ENCODE measurements at regions not wholly inside any gene's neighbourhood (a gene's known extent, or its start where the extent isn't known, plus 50 kb on each side); places are given as distances from the start of the nearest gene placed in this dataset.
"Not testable (repeated sequence)": the region's sequence is repeated elsewhere in the genome, so short reads cannot be mapped to it uniquely, and the experiment has no call there.

DNA sequence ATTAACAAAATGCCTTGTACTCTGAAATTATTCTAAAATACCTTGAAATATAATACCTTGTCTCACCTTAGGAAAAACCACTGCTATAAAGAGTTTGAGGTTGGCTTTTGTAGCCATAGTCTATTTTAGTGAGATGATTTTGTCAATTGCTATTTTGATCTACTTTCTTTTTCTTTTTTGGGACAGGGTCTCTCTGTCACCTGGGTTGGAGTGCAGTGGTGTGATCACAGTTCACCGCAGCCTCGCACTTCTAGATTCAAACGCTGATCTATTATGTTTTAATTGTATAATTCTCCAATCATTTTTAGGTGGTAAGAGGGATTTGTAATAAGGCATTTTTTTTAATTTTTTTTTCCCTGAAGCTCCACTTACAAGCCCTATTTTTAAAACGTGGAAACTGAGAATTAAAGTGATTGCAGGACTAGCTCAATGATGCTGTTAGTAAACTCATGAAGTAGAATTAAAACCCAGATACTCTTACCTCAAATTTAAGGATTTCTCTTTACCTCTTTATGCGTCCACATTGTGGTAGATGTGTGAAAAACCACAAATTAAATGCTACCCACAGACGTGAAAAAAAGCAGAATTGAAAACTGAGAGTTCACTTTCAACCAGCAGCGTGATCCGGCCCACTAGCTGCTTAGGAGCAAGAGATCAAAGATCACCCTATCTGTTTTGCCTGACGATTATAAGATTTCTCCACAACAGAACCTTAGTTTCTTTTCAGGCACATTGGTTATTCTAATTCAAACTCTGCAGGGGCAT, 384.2 kb downstream of the CGGBP1 start:
- Mint-ChIP-seq H3K9me3 (no peaks in the 10 kb centered on the region), H3K4me1 (ENCODE audit: low read depth) (no peaks in the 10 kb centered on the region), H3K27me3 (no peaks in the 10 kb centered on the region), H3K27ac (no peak overlapping the region), H3K36me3 (ENCODE audit: low read depth) (no peaks in the 10 kb centered on the region), H3K4me3 (no peak overlapping the region)
- intact Hi-C loops (cut with DNase I, micrococcal nuclease), result no loop called here
- H3K27ac ChIP-seq (ENCODE audit: low read depth in 1 of 2, low read length in 2 of 2), result no peak overlapping the region
- no peak for TF ChIP-seq CTCF (IDR thresholded peaks at IDR 0.05)
- H3K27me3 ChIP-seq (ENCODE audit: control insufficient read depth in 1 of 2, insufficient read depth in 2 of 2, low read length in 2 of 2), result no peaks in the 10 kb centered on the region
- no peaks in the 10 kb centered on the region for H3K4me1 ChIP-seq (ENCODE audit: insufficient read depth, low read length)
- no peak overlapping the region for H3K4me3 ChIP-seq (ENCODE audit: low read length)
- ChIA-PET POLR2A (no interaction called here), CTCF (no interaction called here)
- peaks cover 0 to 5% of the 10 kb centered on the region in 2 experiments for H3K9me3 ChIP-seq (ENCODE audit: control insufficient read depth in 1 of 2, insufficient read depth in 1 of 2, low read length in 2 of 2)
- no peaks in the 10 kb centered on the region for H3K36me3 ChIP-seq (ENCODE audit: insufficient read depth, low read length)
- ATAC-seq (ENCODE audit: poor library complexity) (no peak), DNase-seq (peak in 2 of 14 experiments; percentile 0 to 1)

GRCh38 chr3:87673132-87673531, 385.7 kb downstream of the CGGBP1 start:
- H3K27me3 ChIP-seq (ENCODE audit: control insufficient read depth in 1 of 2, insufficient read depth in 2 of 2, low read length in 2 of 2), result no peaks in the 10 kb centered on the region
- no peaks in the 10 kb centered on the region for H3K36me3 Mint-ChIP-seq (ENCODE audit: low read depth)
- H3K27ac ChIP-seq (ENCODE audit: low read depth in 1 of 2, low read length in 2 of 2), result no peak overlapping the region
- ChIA-PET POLR2A (no interaction called here), CTCF (no interaction called here)
- intact Hi-C loops (cut with DNase I, micrococcal nuclease), result no loop called here
- DNase-seq, result no peak
- H3K27me3 Mint-ChIP-seq, result no peaks in the 10 kb centered on the region
- TF ChIP-seq CTCF (IDR thresholded peaks at IDR 0.05), result no peak
- no peaks in the 10 kb centered on the region for H3K9me3 Mint-ChIP-seq
- H3K4me1 ChIP-seq (ENCODE audit: insufficient read depth, low read length), result no peaks in the 10 kb centered on the region
- H3K4me3 ChIP-seq (ENCODE audit: low read length), result no peak overlapping the region
- no peak overlapping the region for H3K27ac Mint-ChIP-seq
- no peaks in the 10 kb centered on the region for H3K36me3 ChIP-seq (ENCODE audit: insufficient read depth, low read length)
- H3K4me1 Mint-ChIP-seq (ENCODE audit: low read depth), result no peaks in the 10 kb centered on the region
- ATAC-seq (ENCODE audit: poor library complexity), result no peak
- no peaks in the 10 kb centered on the region for H3K9me3 ChIP-seq (ENCODE audit: control insufficient read depth in 1 of 2, insufficient read depth in 1 of 2, low read length in 2 of 2)
- no peak overlapping the region for H3K4me3 Mint-ChIP-seq

DNA sequence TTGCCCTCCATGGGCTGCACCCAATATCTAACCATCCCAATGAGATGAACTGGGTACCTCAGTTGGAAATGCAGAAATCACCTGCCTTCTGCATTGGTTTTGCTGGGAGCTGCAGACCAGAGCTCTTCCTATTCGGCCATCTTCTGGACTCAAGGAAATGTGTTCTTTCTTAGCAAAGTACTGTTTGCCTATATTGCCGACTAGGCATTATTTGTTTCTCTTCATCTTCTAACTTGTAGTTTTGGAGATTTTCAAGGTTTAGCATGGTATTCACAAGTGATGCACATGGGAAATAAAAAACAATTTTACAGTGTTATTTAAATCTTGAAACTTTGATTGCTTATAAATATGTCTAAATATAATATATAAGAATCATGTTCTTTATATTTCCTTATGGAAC, 377.8 kb upstream of the POU1F1 start:
- Mint-ChIP-seq H3K4me3 (no peak overlapping the region), H3K36me3 (ENCODE audit: low read depth) (no peaks in the 10 kb centered on the region), H3K27me3 (peaks cover 9% of the 10 kb centered on the region), H3K4me1 (ENCODE audit: low read depth) (no peaks in the 10 kb centered on the region), H3K27ac (no peak overlapping the region), H3K9me3 (no peaks in the 10 kb centered on the region)
- Histone ChIP-seq H3K36me3 (ENCODE audit: insufficient read depth, low read length) (no peaks in the 10 kb centered on the region), H3K27me3 (ENCODE audit: control insufficient read depth in 1 of 2, insufficient read depth in 2 of 2, low read length in 2 of 2) (peaks cover 0 to 2% of the 10 kb centered on the region in 2 experiments), H3K4me1 (ENCODE audit: insufficient read depth, low read length) (no peaks in the 10 kb centered on the region), H3K4me3 (ENCODE audit: low read length) (no peak overlapping the region), H3K27ac (ENCODE audit: low read depth in 1 of 2, low read length in 2 of 2) (no peak overlapping the region), H3K9me3 (ENCODE audit: control insufficient read depth in 1 of 2, insufficient read depth in 1 of 2, low read length in 2 of 2) (peaks cover 0 to 11% of the 10 kb centered on the region in 2 experiments)
- no peak for TF ChIP-seq CTCF (IDR thresholded peaks at IDR 0.05)
- ATAC-seq (ENCODE audit: poor library complexity) (no peak), DNase-seq (no peak)
- intact Hi-C loops (cut with DNase I, micrococcal nuclease), result no loop called here
- ChIA-PET CTCF (no interaction called here), POLR2A (no interaction called here)

DNA sequence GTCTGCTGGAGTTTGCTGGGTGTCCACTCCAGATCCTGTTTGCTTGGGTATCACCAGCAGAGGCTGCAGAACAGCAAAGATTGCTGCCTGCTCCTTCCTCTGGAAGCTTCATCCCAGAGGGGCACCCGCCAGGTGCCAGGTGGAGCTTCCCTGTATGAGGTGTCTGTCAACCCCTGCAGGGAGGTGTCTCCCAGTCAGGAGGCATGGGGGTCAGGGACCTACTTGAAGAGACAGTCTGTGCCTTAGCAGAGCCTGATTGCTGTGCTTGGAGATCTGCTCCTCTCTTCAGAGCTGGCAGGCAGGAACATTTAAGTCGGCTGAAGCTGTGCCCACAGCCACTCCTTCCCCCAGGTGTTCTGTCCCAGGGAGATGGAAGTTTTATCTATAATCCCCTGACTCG, 376.8 kb upstream of the POU1F1 start:
- H3K9me3 Mint-ChIP-seq; H3K36me3 ChIP-seq (ENCODE audit: insufficient read depth, low read length); H3K27ac ChIP-seq (ENCODE audit: low read depth in 1 of 2, low read length in 2 of 2); DNase-seq; H3K27ac Mint-ChIP-seq; H3K4me3 Mint-ChIP-seq; POLR2A ChIA-PET; H3K27me3 Mint-ChIP-seq; intact Hi-C loops (cut with DNase I, micrococcal nuclease); H3K36me3 Mint-ChIP-seq (ENCODE audit: low read depth); H3K4me1 ChIP-seq (ENCODE audit: insufficient read depth, low read length); H3K4me3 ChIP-seq (ENCODE audit: low read length); ATAC-seq (ENCODE audit: poor library complexity); H3K4me1 Mint-ChIP-seq (ENCODE audit: low read depth); CTCF ChIA-PET; H3K27me3 ChIP-seq (ENCODE audit: control insufficient read depth in 1 of 2, insufficient read depth in 2 of 2, low read length in 2 of 2): not testable (repeated sequence)
- peaks cover 0 to 11% of the 10 kb centered on the region in 2 experiments for H3K9me3 ChIP-seq (ENCODE audit: control insufficient read depth in 1 of 2, insufficient read depth in 1 of 2, low read length in 2 of 2)

All from CD4-positive, alpha-beta T cell (primary cell).